NCI-H2196 (cell line): ENCODE measurements at regions not wholly inside any gene's neighbourhood (a gene's known extent, or its start where the extent isn't known, plus 50 kb on each side); places are given as distances from the start of the nearest gene placed in this dataset.

Source experiments
- DNase-seq: peaks from one replicate; lab custom pipeline; 2025; ENCODE audit not compliant: unreplicated experiment; lab: John Stamatoyannopoulos, UW

GRCh38 chr4:81891005-81891996, 419.6 kb upstream of the RASGEF1B start:
- no peak for DNase-seq

DNA sequence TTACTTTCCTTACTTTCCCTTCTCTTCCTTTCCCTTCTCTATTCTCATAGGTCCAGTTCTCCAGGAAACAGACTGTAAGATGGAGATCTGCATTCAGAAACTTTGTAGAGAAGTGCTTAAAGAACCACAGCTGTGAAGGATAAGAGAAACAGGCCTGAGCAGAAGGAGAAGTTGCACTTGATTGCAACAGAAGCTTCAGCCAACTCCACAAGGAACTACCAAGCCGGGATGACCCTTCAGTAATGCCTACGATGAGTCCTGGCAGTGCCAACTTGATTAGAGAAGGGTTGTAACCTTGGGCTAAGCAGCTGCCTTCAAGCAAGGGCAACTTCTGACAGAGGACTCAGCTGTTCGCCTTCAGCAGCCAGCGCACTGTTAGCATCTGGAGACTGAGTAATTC, 413.3 kb upstream of the RASGEF1B start:
- no peak for DNase-seq

GRCh38 chr4:81883530-81884450, 412.1 kb upstream of the RASGEF1B start:
- DNase-seq, result no peak

DNA sequence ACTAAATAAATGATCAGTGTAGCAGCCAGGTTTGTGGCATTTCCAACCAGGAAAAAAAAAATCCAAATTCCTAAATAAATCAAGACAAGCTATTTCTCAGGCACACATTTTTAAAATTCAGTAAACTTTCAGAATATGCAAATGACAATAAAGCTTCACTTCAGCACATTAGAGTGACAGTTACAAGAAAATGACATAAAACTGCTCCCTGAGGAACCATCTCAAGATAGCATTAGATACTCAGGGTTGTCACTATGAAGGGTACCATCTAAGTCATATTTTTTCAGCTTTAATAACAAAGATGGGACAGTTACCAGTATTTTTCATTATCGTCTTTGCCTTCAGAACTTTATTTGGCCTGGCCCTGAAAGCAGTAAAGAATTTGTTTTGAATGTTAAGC, 411.3 kb upstream of the RASGEF1B start:
- DNase-seq, result no peak

DNA sequence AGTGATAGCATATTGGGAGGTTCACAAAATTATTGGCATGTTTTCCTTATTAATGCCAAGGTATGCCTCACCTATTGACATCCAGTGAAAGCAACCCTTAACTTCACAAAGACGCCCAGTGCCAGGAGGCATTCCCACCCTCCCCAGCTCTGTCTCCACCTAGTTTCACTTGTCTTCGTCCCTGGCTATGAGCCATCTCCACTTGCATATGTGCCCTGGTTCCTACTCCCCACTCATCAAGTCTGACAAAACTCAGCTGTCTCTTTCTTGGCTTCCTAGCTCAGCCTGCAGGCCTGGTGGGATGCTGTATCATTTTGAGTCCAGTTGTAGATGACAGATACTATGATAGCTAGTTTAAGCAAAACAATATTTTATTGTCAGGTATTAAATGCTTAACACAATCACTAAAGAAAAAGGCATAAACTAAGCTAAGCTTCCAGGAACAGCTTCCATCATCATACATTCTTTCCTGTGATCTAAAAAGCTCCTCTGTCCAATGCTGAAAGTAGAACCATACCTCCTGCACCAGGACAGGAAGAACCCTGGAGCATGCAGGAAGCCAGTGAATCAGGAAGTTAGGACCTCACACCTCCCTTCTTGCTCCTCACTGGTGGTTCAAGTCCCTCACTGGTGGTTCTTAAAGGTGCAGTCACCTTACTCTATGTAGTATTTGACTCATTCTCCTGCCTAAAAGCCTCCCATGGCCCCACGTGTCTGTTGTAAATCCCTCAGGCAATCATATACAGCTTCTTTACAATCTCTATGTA, 410.3 kb upstream of the RASGEF1B start:
- DNase-seq, result no peak

- DNase-seq, result no peak
Observed at GRCh38 chr4:81876106-81876505, 404.4 kb upstream of the RASGEF1B start.

DNA sequence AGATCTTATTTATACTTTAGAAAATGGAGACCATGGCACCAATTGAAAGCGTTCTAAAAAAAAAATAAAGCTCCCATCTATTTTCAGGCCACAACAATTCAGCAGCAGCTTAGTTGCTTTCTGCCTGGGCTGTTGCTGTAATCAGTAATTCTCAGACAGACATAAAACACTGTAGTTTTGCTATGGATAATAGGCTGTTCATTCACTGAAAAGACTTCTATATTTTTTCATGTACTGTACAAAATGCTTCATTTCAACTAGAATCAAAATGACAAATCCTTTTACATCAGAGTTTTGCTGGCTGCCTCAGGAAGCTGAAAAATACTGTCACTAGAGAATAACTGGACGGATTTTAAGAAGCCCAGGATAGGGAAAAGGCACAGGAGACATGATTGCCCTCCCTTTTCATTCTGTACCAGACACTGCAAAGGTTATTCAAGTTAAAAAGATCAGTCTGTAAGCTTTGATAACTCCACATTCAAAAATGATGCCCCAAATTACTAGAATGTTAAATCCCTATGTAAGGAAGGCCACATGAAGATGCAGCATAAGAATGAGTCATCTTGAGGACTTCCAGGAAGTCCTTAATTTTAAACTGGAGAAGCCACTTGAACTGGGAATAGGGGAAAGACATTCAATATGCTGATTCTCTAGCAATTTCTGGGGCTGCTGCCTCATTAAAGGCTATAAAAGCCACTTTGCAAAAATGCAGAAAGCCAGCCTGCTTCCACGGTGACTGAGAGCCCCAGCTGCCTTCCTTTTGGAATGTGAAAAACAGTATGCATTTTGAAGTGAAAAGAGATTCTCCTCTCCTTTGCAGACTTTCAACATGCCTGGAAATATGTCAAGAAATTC, 403.2 kb upstream of the RASGEF1B start:
- DNase-seq, result no peak

- no peak for DNase-seq
Observed at GRCh38 chr4:81870275-81870674, 398.6 kb upstream of the RASGEF1B start.

- DNase-seq, result no peak
Observed at GRCh38 chr4:81860111-81860510, 388.4 kb upstream of the RASGEF1B start.

DNA sequence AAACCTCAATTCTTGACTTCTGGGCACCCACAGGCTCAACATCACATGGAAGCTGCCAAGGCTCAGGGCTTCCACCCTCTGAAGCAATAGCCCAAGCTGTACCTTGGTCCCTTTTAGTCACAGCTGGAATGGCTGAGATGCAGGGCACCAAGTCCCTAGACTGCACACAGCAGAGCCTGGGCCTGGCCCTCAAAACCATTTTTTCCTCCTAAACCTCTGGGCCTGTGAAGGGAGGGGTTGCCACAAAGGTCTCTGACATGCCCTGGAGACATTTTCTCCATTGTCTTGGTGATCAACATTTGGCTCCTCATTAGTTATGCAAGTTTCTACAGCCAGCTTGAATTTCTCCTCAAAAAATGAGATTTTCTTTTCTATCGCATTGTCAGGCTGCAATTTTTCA, 382.7 kb upstream of the RASGEF1B start:
- DNase-seq, result no peak

DNA sequence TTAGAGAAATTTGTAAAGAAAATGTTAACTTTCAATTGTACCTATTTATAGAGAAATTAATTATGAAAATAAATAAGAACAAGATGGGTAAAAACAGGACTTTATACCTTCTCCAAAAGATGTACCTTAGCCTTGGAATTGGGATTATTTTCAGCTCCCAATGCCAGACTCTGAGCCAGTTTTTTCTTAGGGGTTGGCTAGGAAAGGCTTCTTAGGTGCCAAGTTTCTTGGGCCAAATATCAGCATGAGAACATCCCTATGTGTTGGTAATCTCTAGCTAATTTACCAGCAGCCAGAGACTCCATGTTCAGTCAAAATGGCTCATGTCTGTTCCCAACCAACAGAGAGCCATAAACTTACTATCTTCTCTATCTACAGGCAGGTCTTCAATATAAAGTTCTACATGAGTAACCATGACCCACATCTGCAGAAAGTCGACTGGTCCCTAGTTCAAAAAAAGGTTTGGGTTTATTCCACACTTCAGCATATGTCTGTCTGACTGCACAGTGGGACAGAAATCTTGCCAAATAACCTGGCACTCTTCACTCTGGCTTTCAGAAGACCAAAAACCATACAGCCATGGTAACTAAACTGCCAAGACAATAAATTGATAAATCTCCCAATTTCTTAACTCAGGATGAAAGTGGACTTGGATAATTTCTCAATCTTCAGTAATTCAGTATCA, 380.5 kb upstream of the RASGEF1B start:
- no peak for DNase-seq

GRCh38 chr4:81850701-81851100, 379.0 kb upstream of the RASGEF1B start:
- DNase-seq, result no peak

DNA sequence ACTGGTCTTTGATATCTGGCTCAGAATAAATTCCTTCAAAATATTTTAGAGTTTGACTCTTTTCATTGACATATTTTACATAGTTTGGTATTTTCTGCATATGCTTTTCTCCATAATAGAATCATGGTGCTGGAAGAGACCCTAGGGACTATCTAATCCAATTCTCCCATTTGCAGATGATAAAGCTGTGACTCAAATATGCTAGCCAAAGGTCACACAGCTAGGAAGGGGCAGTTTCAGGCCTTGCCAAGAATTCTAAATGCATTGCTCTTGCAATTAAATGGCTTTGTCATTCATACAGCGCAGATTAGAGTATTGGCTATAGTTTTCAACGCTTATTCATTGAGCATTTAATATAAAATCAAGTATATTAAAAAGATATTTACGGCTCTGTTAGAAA, 374.1 kb upstream of the RASGEF1B start:
- no peak for DNase-seq

DNA sequence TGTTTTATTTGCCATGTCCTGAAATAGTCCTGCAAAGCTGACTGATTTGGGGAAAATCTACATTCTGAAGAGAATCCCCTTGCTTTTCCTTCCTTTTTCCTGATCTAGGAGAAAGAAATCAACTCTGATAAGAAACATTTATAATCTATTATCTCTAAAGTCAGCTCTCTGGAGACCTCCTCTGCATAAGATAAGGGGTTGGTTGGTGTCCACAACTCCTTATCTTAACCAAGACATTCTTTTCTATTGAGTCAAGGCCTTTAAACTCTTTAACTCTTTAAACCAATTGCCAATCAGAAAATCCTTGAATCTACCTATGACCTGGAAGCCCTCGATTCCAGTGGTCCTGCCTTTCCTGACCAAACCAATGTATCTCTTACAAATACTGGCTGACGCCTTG, 373.6 kb upstream of the RASGEF1B start:
- DNase-seq, result no peak

GRCh38 chr4:81844717-81845116, 373.0 kb upstream of the RASGEF1B start:
- peak; percentile 56 for DNase-seq

- no peak for DNase-seq
Observed at GRCh38 chr4:81839347-81840042, 367.8 kb upstream of the RASGEF1B start.

DNA sequence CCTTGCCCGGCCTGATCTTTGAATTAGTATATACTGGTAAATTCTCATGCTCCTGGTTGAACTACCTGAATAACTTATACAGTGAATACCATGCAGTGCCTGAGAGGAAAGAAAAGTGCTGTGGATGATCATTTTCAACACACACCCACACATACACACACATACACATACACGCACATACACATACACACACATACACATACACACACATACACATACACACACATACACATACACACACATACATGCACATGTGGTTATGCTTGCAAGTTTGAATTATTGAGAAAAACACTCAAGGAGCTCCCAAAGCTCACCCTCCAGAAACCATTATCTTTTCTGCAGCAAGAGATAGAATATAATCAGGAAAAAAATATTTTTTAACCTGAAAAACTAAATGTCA, 366.9 kb upstream of the RASGEF1B start:
- DNase-seq, result no peak

DNA sequence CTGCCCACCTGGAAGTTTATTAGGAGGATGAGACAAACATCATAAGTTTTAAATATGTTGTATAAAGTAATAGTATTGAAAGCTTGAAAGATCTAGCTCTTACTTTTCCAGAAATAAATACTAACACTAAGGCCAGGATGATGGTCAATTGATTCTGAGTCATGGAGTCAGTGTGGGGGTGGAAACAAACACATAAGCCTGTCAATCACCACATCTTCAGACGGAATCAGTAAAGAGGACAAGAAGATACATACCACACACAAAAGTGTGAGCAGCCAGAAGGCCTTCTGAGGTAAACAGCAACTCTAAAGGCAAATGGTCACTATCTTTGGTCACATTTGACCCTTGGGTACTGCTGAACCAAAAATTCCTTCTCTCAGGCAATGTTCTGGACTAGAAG, 365.0 kb upstream of the RASGEF1B start:
- no peak for DNase-seq

GRCh38 chr4:81833576-81833975, 361.9 kb upstream of the RASGEF1B start:
- DNase-seq, result no peak
